H1 (cell line): ENCODE measurements at regions not wholly inside any gene's neighbourhood (a gene's known extent, or its start where the extent isn't known, plus 50 kb on each side); places are given as distances from the start of the nearest gene placed in this dataset.

Source experiments
- CTCF ChIA-PET: fragments of 300-600 bp; sonication (Branson Sonifier 250); formaldehyde crosslinking; loops from one replicate; lab custom pipeline; 2021; ENCODE audit not compliant: partially characterized antibody; lab: Charles Lee
- POLR2A ChIA-PET: fragments of 300-600 bp; sonication (Branson Sonifier 250); formaldehyde crosslinking; loops from one replicate; lab custom pipeline; 2021; ENCODE audit warnings: inconsistent platforms; ENCODE audit not compliant: partially characterized antibody; lab: Charles Lee
- DNase-seq, 2 experiments: peaks; one replicate each; pipeline versions ENCODE4 v3.0.0 to v3.0.0-alpha.2; 2010 to 2022; ENCODE audit warnings: low spot score in 2 of 2, low read depth in 1 of 2, mixed read lengths in 1 of 2
- FAIRE-seq: peaks from 2 replicates; lab custom pipeline; 2011; peaks lifted over from hg19 to GRCh38; lab: Jason Lieb, UNC
- H2AFZ ChIP-seq: 2 replicates; pipeline ENCODE4 v1.8.1; 2012; ENCODE audit warnings: low read length, inconsistent platforms
- H2AK5ac ChIP-seq: 2 replicates; pipeline ENCODE4 v1.6.1; 2013; ENCODE audit warnings: low read depth, low read length
- H2BK120ac ChIP-seq: replicated peaks from 2 replicates; pipeline ENCODE3; 2013; ENCODE audit warnings: low read depth, low read length, inconsistent platforms
- H2BK12ac ChIP-seq: 2 replicates; pipeline ENCODE4 v1.6.1; 2013; ENCODE audit warnings: low read depth, low read length
- H2BK15ac ChIP-seq: 2 replicates; pipeline ENCODE4 v1.6.1; 2013; ENCODE audit warnings: low read length
- H2BK20ac ChIP-seq: 2 replicates; pipeline ENCODE4 v1.6.1; 2013; ENCODE audit warnings: low read length
- H2BK5ac ChIP-seq: 2 replicates; pipeline ENCODE4 v1.6.1; 2013; ENCODE audit warnings: low read depth, low read length
- H3K14ac ChIP-seq: 2 replicates; pipeline ENCODE4 v1.6.1; 2013; ENCODE audit warnings: inconsistent platforms; ENCODE audit not compliant: insufficient read length
- H3K18ac ChIP-seq: 2 replicates; pipeline ENCODE4 v1.6.1; 2013; ENCODE audit warnings: low read length; ENCODE audit errors: extremely low read depth
- H3K23ac ChIP-seq: 2 replicates; pipeline ENCODE4 v1.6.1; 2013; ENCODE audit warnings: inconsistent platforms; ENCODE audit not compliant: insufficient read length
- H3K23me2 ChIP-seq: 2 replicates; pipeline ENCODE4 v1.6.1; 2013; ENCODE audit warnings: low read depth, low read length
- H3K27ac ChIP-seq: 2 replicates; pipeline ENCODE4 v1.6.1; 2011; ENCODE audit warnings: low read depth, low read length, inconsistent platforms
- H3K27me3 ChIP-seq, 4 experiments: replicated peaks in 1 of 4; 1 replicate in 1 of 4; 2 replicates in 3 of 4; pipeline versions ENCODE4 v1.6.1 to v1.8.1; 2011 to 2013; ENCODE audit warnings: low read length in 3 of 4, mild to moderate bottlenecking in 3 of 4, inconsistent platforms in 2 of 4, mixed read lengths in 2 of 4, moderate library complexity in 1 of 4; ENCODE audit not compliant: control insufficient read depth in 3 of 4, insufficient read depth in 3 of 4; ENCODE audit errors: extremely low read depth in 1 of 4
- H3K36me3 ChIP-seq, 4 experiments: 2 replicates each; pipeline versions ENCODE4 v1.6.1 to v1.8.1; 2011 to 2013; ENCODE audit warnings: mild to moderate bottlenecking in 4 of 4, low read length in 3 of 4, moderate library complexity in 2 of 4, control low read depth in 1 of 4, inconsistent platforms in 1 of 4; ENCODE audit not compliant: insufficient read depth in 4 of 4, control insufficient read depth in 2 of 4
- H3K4ac ChIP-seq: replicated peaks from 2 replicates; pipeline ENCODE3; 2013; ENCODE audit warnings: low read length, low read depth, mixed read lengths, inconsistent platforms; ENCODE audit not compliant: insufficient read length
- H3K4me1 ChIP-seq, 4 experiments: replicated peaks in 1 of 4; 1 replicate in 1 of 4; 2 replicates in 3 of 4; pipeline versions ENCODE4 v1.6.1 to v1.8.1; 2011 to 2013; ENCODE audit warnings: low read length in 3 of 4, inconsistent platforms in 2 of 4, mixed read lengths in 1 of 4; ENCODE audit not compliant: insufficient read depth in 4 of 4, control insufficient read depth in 3 of 4
- H3K4me2 ChIP-seq, 2 experiments: 2 replicates each; pipeline versions ENCODE4 v1.6.1 to v1.8.1; 2011 to 2013; ENCODE audit warnings: low read depth in 2 of 2, low read length in 2 of 2, control low read depth in 1 of 2, inconsistent platforms in 1 of 2, mild to moderate bottlenecking in 1 of 2; ENCODE audit not compliant: insufficient read depth in 1 of 2
- H3K4me3 ChIP-seq, 4 experiments: fragments of 200-600, 300-600 bp in 1 of 4; sonication (generic), shearing (Covaris generic), sonication (Bioruptor Twin) in 1 of 4; 2 replicates each; pipeline versions ENCODE4 v1.5.1 to v1.8.1; 2011 to 2016; ENCODE audit warnings: low read length in 4 of 4, low read depth in 3 of 4, control low read depth in 2 of 4, inconsistent platforms in 2 of 4, mild to moderate bottlenecking in 2 of 4, mixed read lengths in 1 of 4, moderate library complexity in 1 of 4; ENCODE audit not compliant: insufficient read depth in 2 of 4; ENCODE audit errors: extremely low read depth in 1 of 4
- H3K56ac ChIP-seq: replicated peaks from 2 replicates; pipeline ENCODE3; 2013; ENCODE audit warnings: low read depth, mild to moderate bottlenecking, mixed read lengths, low read length, inconsistent platforms; ENCODE audit not compliant: insufficient read length
- H3K79me1 ChIP-seq: 2 replicates; pipeline ENCODE4 v1.6.1; 2013; ENCODE audit warnings: low read depth, low read length, control low read depth
- H3K79me2 ChIP-seq, 2 experiments: 2 replicates each; pipeline versions ENCODE4 v1.6.1 to v1.8.1; 2012 to 2013; ENCODE audit warnings: low read length in 2 of 2, mild to moderate bottlenecking in 2 of 2, inconsistent platforms in 1 of 2; ENCODE audit not compliant: insufficient read depth in 2 of 2, control insufficient read depth in 1 of 2
- H3K9ac ChIP-seq, 4 experiments: replicated peaks in 1 of 4; 1 replicate in 1 of 4; 2 replicates in 3 of 4; pipeline versions ENCODE4 v1.6.1 to v1.8.1; 2011 to 2013; ENCODE audit warnings: low read depth in 3 of 4, low read length in 3 of 4, control low read depth in 2 of 4, mild to moderate bottlenecking in 2 of 4, moderate library complexity in 2 of 4, inconsistent platforms in 1 of 4; ENCODE audit errors: extremely low read depth in 1 of 4
- H3K9me3 ChIP-seq, 2 experiments: 2 replicates each; pipeline versions ENCODE4 v1.6.1 to v1.8.1; 2012 to 2013; ENCODE audit warnings: mild to moderate bottlenecking in 2 of 2, moderate library complexity in 2 of 2, control low read depth in 1 of 2, inconsistent platforms in 1 of 2, low read depth in 1 of 2, low read length in 1 of 2, mixed read lengths in 1 of 2; ENCODE audit not compliant: insufficient read depth in 2 of 2
- H4K20me1 ChIP-seq, 2 experiments: replicated peaks in 1 of 2; 2 replicates each; pipeline versions ENCODE3 to v1.8.1; 2011 to 2013; ENCODE audit warnings: inconsistent platforms in 2 of 2, low read length in 2 of 2, mild to moderate bottlenecking in 1 of 2; ENCODE audit not compliant: insufficient read depth in 2 of 2, control insufficient read depth in 1 of 2
- H4K5ac ChIP-seq: 2 replicates; pipeline ENCODE4 v1.6.1; 2013; ENCODE audit warnings: low read length, low read depth, mixed read lengths, inconsistent platforms; ENCODE audit not compliant: insufficient read length
- H4K8ac ChIP-seq: 2 replicates; pipeline ENCODE4 v1.8.0; 2013; ENCODE audit warnings: mild to moderate bottlenecking, moderate library complexity, low read length, inconsistent platforms; ENCODE audit not compliant: insufficient read depth; ENCODE audit errors: extremely low read depth
- H4K91ac ChIP-seq: replicated peaks from 2 replicates; pipeline ENCODE3; 2013; ENCODE audit warnings: low read length, mixed read lengths, inconsistent platforms; ENCODE audit not compliant: insufficient read length
- BCL11A ChIP-seq, 2 experiments: IDR thresholded peaks; one replicate each; pipeline ENCODE4 v1.6.1; 2011; ENCODE audit warnings: low read depth in 2 of 2, low read length in 2 of 2, mild to moderate bottlenecking in 2 of 2
- KDM1A ChIP-seq: fragments of 200-600, 300-600 bp; sonication (generic); IDR thresholded peaks from 2 replicates; pipeline ENCODE4 v1.7.1; 2016; ENCODE audit warnings: mild to moderate bottlenecking, low read length, borderline replicate concordance
- MAFK ChIP-seq: IDR thresholded peaks from 2 replicates; pipeline ENCODE4 v1.6.1; 2012; ENCODE audit warnings: low read depth, mild to moderate bottlenecking, improper control_type of control experiment, low read length
- NANOG ChIP-seq: IDR thresholded peaks from 2 replicates; pipeline ENCODE4 v1.6.1; 2011; ENCODE audit warnings: low read length, low read depth, mild to moderate bottlenecking, inconsistent platforms; ENCODE audit not compliant: insufficient read depth, poor library complexity, severe bottlenecking
- PHF8 ChIP-seq: fragments of 200-600 bp; sonication (generic); conservative IDR thresholded peaks from 2 replicates; pipeline ENCODE4 v1.7.1; 2012; ENCODE audit warnings: low read depth, mild to moderate bottlenecking, inconsistent platforms, low read length, moderate library complexity
- TAF1 ChIP-seq: IDR thresholded peaks from 2 replicates; pipeline ENCODE4 v1.6.1; 2011; ENCODE audit warnings: mild to moderate bottlenecking, low read depth, low read length
- WGBS, 2 experiments: shearing (Covaris generic) in 1 of 2; methylation state at CpG; one replicate each; pipeline versions ENCODE4 v1.1.6 to v1.1.7; 2013 to 2015; ENCODE audit warnings: low lambda C conversion rate in 2 of 2, mixed read lengths in 2 of 2, inconsistent platforms in 1 of 2, low coverage in 1 of 2, missing lambda C conversion rate in 1 of 2; ENCODE audit not compliant: insufficient replicate concordance in 2 of 2, insufficient coverage in 1 of 2, insufficient read length in 1 of 2; ENCODE audit errors: extremely low coverage in 1 of 2, missing lambda C conversion rate in 1 of 2; 5-methylcytosine and 5-hydroxymethylcytosine counted together

DNA sequence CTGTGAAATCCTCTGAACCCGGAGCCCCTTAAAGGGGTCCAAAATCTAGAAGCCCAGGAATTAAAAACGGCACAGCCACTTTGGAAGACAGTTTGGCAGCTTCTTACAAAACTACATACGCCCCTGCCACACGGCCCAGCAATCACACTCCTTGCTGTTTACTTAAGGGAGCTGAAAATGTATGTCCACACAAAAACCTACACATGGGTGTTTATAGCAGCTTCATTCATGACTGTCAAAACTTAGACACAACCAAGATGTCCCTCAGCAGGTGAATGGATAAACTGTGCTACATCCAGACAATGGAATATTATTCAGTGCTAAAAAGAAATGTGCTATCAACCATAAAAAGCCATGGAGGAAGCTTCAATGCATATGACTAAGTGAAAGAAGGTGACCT lies 162.5 kb downstream of the NUP210 start:
- Histone ChIP-seq H2AK5ac (no peak overlapping the region), H3K4me3 (no peak overlapping the region), H3K23ac (no peak overlapping the region), H3K4me1 (peaks cover 0 to 2% (median 0%) of the 10 kb centered on the region in 4 experiments; a peak in 1 of 7 replicates), H3K27me3 (no peaks in the 10 kb centered on the region), H3K36me3 (no peaks in the 10 kb centered on the region), H2AFZ (no peak overlapping the region), H3K23me2 (no peaks in the 10 kb centered on the region), H2BK20ac (no peak overlapping the region), H2BK15ac (no peak overlapping the region), H4K91ac (no peak overlapping the region), H3K79me2 (no peaks in the 10 kb centered on the region), H4K8ac (no peak overlapping the region; the same call in 1 of the 2 replicates), H2BK120ac (no peak overlapping the region), H3K4me2 (no peak overlapping the region), H3K79me1 (no peaks in the 10 kb centered on the region), H3K14ac (no peak overlapping the region), H2BK5ac (no peak overlapping the region), H2BK12ac (no peak overlapping the region), H3K9ac (no peak overlapping the region), H4K5ac (no peak overlapping the region), H4K20me1 (no peaks in the 10 kb centered on the region), H3K56ac (no peak overlapping the region), H3K27ac (no peak overlapping the region), H3K18ac (no peak overlapping the region), H3K4ac (no peak overlapping the region), H3K9me3 (no peaks in the 10 kb centered on the region)
- TF ChIP-seq TAF1 (no peak), PHF8 (no peak), KDM1A (no peak), NANOG (no peak), MAFK (no peak), BCL11A (IDR thresholded peaks at IDR 0.05; ENCODE audit: low read depth in 2 of 2, low read length in 2 of 2) (no peak)
- FAIRE-seq (no peak), DNase-seq (no peak)
- WGBS, 2 experiments = 84% methylated on average over 4 of the region's 4 CpGs; no CpG with 5 or more reads in 1 of the 2 experiments
- POLR2A ChIA-PET = no interaction called here
- CTCF ChIA-PET = interaction anchor here (0.7 to 4.4 kb wide), 14 partner anchors 8 to 237 kb away, joined by 3 to 35 read pairs (median 3); no protein-coding TSS in a partner anchor
